ENCODE measurements at regions not wholly inside any gene's neighbourhood (a gene's known extent, or its start where the extent isn't known, plus 50 kb on each side); places are given as distances from the start of the nearest gene placed in this dataset.

- Histone ChIP-seq H3K27me3 (replicated peaks; ENCODE audit: control insufficient read depth, insufficient read depth, low read length) (no peaks in the 10 kb centered on the region; the same call in 1 of the 2 replicates), H3K36me3 (ENCODE audit: control insufficient read depth, insufficient read depth, low read length) (no peaks in the 10 kb centered on the region), H3K9me3 (no peaks in the 10 kb centered on the region), H3K4me3 (ENCODE audit: low read depth, low read length) (no peak overlapping the region), H3K4me1 (peaks cover 9% of the 10 kb centered on the region)
- Mint-ChIP-seq H3K9me3 (ENCODE audit: unreplicated experiment) (no peaks in the 10 kb centered on the region), H3K27me3 (ENCODE audit: insufficient read depth, unreplicated experiment) (no peaks in the 10 kb centered on the region), H3K4me1 (ENCODE audit: low read depth, unreplicated experiment) (peaks cover 5% of the 10 kb centered on the region), H3K27ac (ENCODE audit: unreplicated experiment) (no peak overlapping the region), H3K36me3 (ENCODE audit: insufficient read depth, unreplicated experiment) (no peaks in the 10 kb centered on the region), H3K4me3 (ENCODE audit: unreplicated experiment) (no peak overlapping the region)
- POLR2A ChIA-PET: no interaction called here
- no TSS peak for BruUV-seq (replicated peaks)
- CTCF ChIA-PET: no interaction called here
- no peak for DNase-seq
- intact Hi-C loops (cut with micrococcal nuclease; ENCODE audit: unreplicated experiment): no loop called here
- TF ChIP-seq CTCF (IDR thresholded peaks at IDR 0.05; ENCODE audit: insufficient read depth in 1 of 2, low read depth in 1 of 2, low read length in 1 of 2, severe bottlenecking in 1 of 2, unreplicated experiment in 1 of 2): no peak
Observed at GRCh38 chr3:153577059-153577736, 415.2 kb downstream of the RAP2B start.

- no peaks in the 10 kb centered on the region; the same call in 1 of the 2 replicates for H3K27me3 ChIP-seq (replicated peaks; ENCODE audit: control insufficient read depth, insufficient read depth, low read length)
- POLR2A ChIA-PET: no interaction called here
Observed at GRCh38 chr3:153578046-153578445, 416.0 kb downstream of the RAP2B start.

GRCh38 chr3:153590051-153590450 is 428.0 kb downstream of the RAP2B start:
- Histone ChIP-seq H3K36me3 (ENCODE audit: control insufficient read depth, insufficient read depth, low read length) (no peaks in the 10 kb centered on the region), H3K4me1 (0 out of 2 replicates have a peak, but pooled peaks cover 6% of the 10 kb centered on the region), H3K27me3 (replicated peaks; ENCODE audit: control insufficient read depth, insufficient read depth, low read length) (no peaks in the 10 kb centered on the region), H3K4me3 (ENCODE audit: low read depth, low read length) (no peak overlapping the region), H3K9me3 (no peaks in the 10 kb centered on the region)
- Mint-ChIP-seq H3K4me3 (ENCODE audit: unreplicated experiment) (no peak overlapping the region), H3K27me3 (ENCODE audit: insufficient read depth, unreplicated experiment) (no peaks in the 10 kb centered on the region), H3K27ac (ENCODE audit: unreplicated experiment) (no peak overlapping the region), H3K36me3 (ENCODE audit: insufficient read depth, unreplicated experiment) (no peaks in the 10 kb centered on the region), H3K4me1 (ENCODE audit: low read depth, unreplicated experiment) (no peaks in the 10 kb centered on the region), H3K9me3 (ENCODE audit: unreplicated experiment) (no peaks in the 10 kb centered on the region)
- ChIA-PET POLR2A (no interaction called here), CTCF (no interaction called here)
- no TSS peak for BruUV-seq (replicated peaks)
- intact Hi-C loops (cut with micrococcal nuclease; ENCODE audit: unreplicated experiment): loop anchor here (10.0 kb wide), 1 partner anchor 75 kb away; no protein-coding TSS in a partner anchor
- no peak for TF ChIP-seq CTCF (IDR thresholded peaks at IDR 0.05; ENCODE audit: insufficient read depth in 1 of 2, low read depth in 1 of 2, low read length in 1 of 2, severe bottlenecking in 1 of 2, unreplicated experiment in 1 of 2)
- DNase-seq: no peak

More at GRCh38 chr3:153578046-153578445, 416.0 kb downstream of the RAP2B start:
- Mint-ChIP-seq H3K36me3 (ENCODE audit: insufficient read depth, unreplicated experiment) (no peaks in the 10 kb centered on the region), H3K4me3 (ENCODE audit: unreplicated experiment) (no peak overlapping the region), H3K4me1 (ENCODE audit: low read depth, unreplicated experiment) (peaks cover under 1% of the 10 kb centered on the region), H3K9me3 (ENCODE audit: unreplicated experiment) (no peaks in the 10 kb centered on the region), H3K27ac (ENCODE audit: unreplicated experiment) (no peak overlapping the region), H3K27me3 (ENCODE audit: insufficient read depth, unreplicated experiment) (no peaks in the 10 kb centered on the region)
- no peaks in the 10 kb centered on the region for H3K36me3 ChIP-seq (ENCODE audit: control insufficient read depth, insufficient read depth, low read length)
- no peaks in the 10 kb centered on the region for H3K9me3 ChIP-seq
- CTCF ChIA-PET: no interaction called here
- 0 out of 2 replicates have a peak, but pooled peaks cover under 1% of the 10 kb centered on the region for H3K4me1 ChIP-seq
- no peak for DNase-seq
- no TSS peak for BruUV-seq (replicated peaks)
- no peak overlapping the region for H3K4me3 ChIP-seq (ENCODE audit: low read depth, low read length)
- intact Hi-C loops (cut with micrococcal nuclease; ENCODE audit: unreplicated experiment): no loop called here
- no peak for TF ChIP-seq CTCF (IDR thresholded peaks at IDR 0.05; ENCODE audit: insufficient read depth in 1 of 2, low read depth in 1 of 2, low read length in 1 of 2, severe bottlenecking in 1 of 2, unreplicated experiment in 1 of 2)

Measured in Caco-2 (cell line).